SK-N-SH (cell line): ENCODE measurements at regions not wholly inside any gene's neighbourhood (a gene's known extent, or its start where the extent isn't known, plus 50 kb on each side); places are given as distances from the start of the nearest gene placed in this dataset.

Experiments
- CTCF ChIA-PET: fragments of 300-600, 350-600 bp; formaldehyde crosslinking; extraction: SDS; loops from one replicate; lab custom pipeline; 2021; lab: Yijun Ruan, JAX
- POLR2A ChIA-PET: fragments of 350-600 bp; sonication (Branson Sonifier 250); formaldehyde crosslinking; extraction: SDS; loops from one replicate; lab custom pipeline; 2020; ENCODE audit warnings: antibody characterized with exemption, inconsistent platforms; lab: Yijun Ruan, JAX
- DNase-seq: peaks from one replicate; pipeline ENCODE4 v3.0.0; 2012
- H2AFZ ChIP-seq: fragments of 200-600 bp; sonication (generic); 2 replicates; pipeline ENCODE4 v1.8.1; 2016; ENCODE audit warnings: antibody characterized with exemption, mild to moderate bottlenecking, low read depth
- H3F3A ChIP-seq: fragments of 200-600 bp; sonication (generic); replicated peaks from 2 replicates; pipeline ENCODE3; 2016; ENCODE audit warnings: antibody characterized with exemption, mild to moderate bottlenecking; ENCODE audit not compliant: insufficient read depth
- H3K27ac ChIP-seq, 2 experiments: fragments of 200-500 bp in 1 of 2; fragments of 200-600 bp in 1 of 2; sonication (Bioruptor generic) in 1 of 2; sonication (generic), shearing (Covaris generic) in 1 of 2; 2 replicates each; pipeline versions ENCODE4 v1.5.1 to v1.6.1; 2014 to 2016; ENCODE audit warnings: low read depth in 2 of 2, inconsistent platforms in 1 of 2, low read length in 1 of 2, mild to moderate bottlenecking in 1 of 2, mixed read lengths in 1 of 2
- H3K27me3 ChIP-seq: fragments of 200-600 bp; sonication (generic), shearing (Covaris generic); 2 replicates; pipeline ENCODE4 v1.6.1; 2016; ENCODE audit warnings: mixed run types; ENCODE audit not compliant: insufficient read depth
- H3K36me3 ChIP-seq, 2 experiments: fragments of 200-500 bp in 1 of 2; fragments of 200-600 bp in 1 of 2; sonication (Bioruptor generic) in 1 of 2; sonication (generic) in 1 of 2; replicated peaks in 1 of 2; 2 replicates each; pipeline versions ENCODE3 to v1.5.1; 2014 to 2016; ENCODE audit warnings: low read length in 1 of 2, mild to moderate bottlenecking in 1 of 2; ENCODE audit not compliant: insufficient read depth in 2 of 2, control insufficient read depth in 1 of 2
- H3K4me1 ChIP-seq, 2 experiments: fragments of 200-500 bp in 1 of 2; fragments of 200-600 bp in 1 of 2; sonication (Bioruptor generic) in 1 of 2; sonication (generic), shearing (Covaris generic) in 1 of 2; 2 replicates each; pipeline versions ENCODE4 v1.5.1 to v1.6.1; 2014 to 2016; ENCODE audit warnings: low read depth in 1 of 2, low read length in 1 of 2, mixed run types in 1 of 2; ENCODE audit not compliant: insufficient read depth in 2 of 2, control insufficient read depth in 1 of 2
- H3K4me2 ChIP-seq: fragments of 200-600 bp; sonication (generic), shearing (Covaris generic); 2 replicates; pipeline ENCODE4 v1.6.1; 2017; ENCODE audit warnings: mixed run types
- H3K4me3 ChIP-seq, 2 experiments: fragments of 200-500 bp in 1 of 2; fragments of 200-600 bp in 1 of 2; sonication (Bioruptor generic) in 1 of 2; sonication (generic), shearing (Covaris generic) in 1 of 2; 2 replicates each; pipeline versions ENCODE4 v1.5.1 to v1.8.1; 2014 to 2016; ENCODE audit warnings: low read depth in 2 of 2, inconsistent platforms in 1 of 2, low read length in 1 of 2, mild to moderate bottlenecking in 1 of 2, mixed read lengths in 1 of 2, moderate library complexity in 1 of 2
- H3K79me2 ChIP-seq: fragments of 200-600 bp; sonication (generic); 2 replicates; pipeline ENCODE4 v1.8.1; 2017; ENCODE audit warnings: mild to moderate bottlenecking; ENCODE audit not compliant: insufficient read depth
- H3K9ac ChIP-seq: fragments of 200-600 bp; sonication (generic); 2 replicates; pipeline ENCODE4 v1.6.1; 2017; ENCODE audit warnings: mixed run types
- H3K9me2 ChIP-seq: fragments of 200-600 bp; sonication (generic); 2 replicates; pipeline ENCODE4 v1.6.1; 2017; ENCODE audit warnings: mixed run types
- H3K9me3 ChIP-seq: fragments of 200-600 bp; sonication (generic); 2 replicates; pipeline ENCODE4 v1.6.1; 2017; ENCODE audit warnings: mixed run types, mild to moderate bottlenecking, moderate library complexity
- H4K20me1 ChIP-seq: fragments of 200-600 bp; sonication (generic); 2 replicates; pipeline ENCODE4 v1.6.1; 2017; ENCODE audit warnings: mild to moderate bottlenecking, mixed run types; ENCODE audit not compliant: insufficient read depth
- EP300 ChIP-seq, 2 experiments: IDR thresholded peaks; 2 replicates each; pipeline versions ENCODE4 v1.4.0 to v1.6.1; 2012; ENCODE audit warnings: borderline replicate concordance in 1 of 2, low read depth in 1 of 2, low read length in 1 of 2
- FOSL2 ChIP-seq: IDR thresholded peaks from 2 replicates; pipeline ENCODE4 v1.4.0; 2012; ENCODE audit warnings: low read depth, mild to moderate bottlenecking, moderate library complexity, borderline replicate concordance
- FOXM1 ChIP-seq: IDR thresholded peaks from 2 replicates; pipeline ENCODE4 v1.4.0; 2012; ENCODE audit warnings: low read depth, mild to moderate bottlenecking
- JUND ChIP-seq: IDR thresholded peaks from 2 replicates; pipeline ENCODE4 v1.4.0; 2012
- MAX ChIP-seq: IDR thresholded peaks from 2 replicates; pipeline ENCODE4 v1.4.0; 2012; ENCODE audit warnings: low read depth
- NFIC ChIP-seq: IDR thresholded peaks from 2 replicates; pipeline ENCODE4 v1.4.0; 2012; ENCODE audit warnings: borderline replicate concordance
- NRF1 ChIP-seq: IDR thresholded peaks from 2 replicates; pipeline ENCODE4 v1.6.1; 2012; ENCODE audit warnings: low read depth, mild to moderate bottlenecking, low read length
- RAD21 ChIP-seq: IDR thresholded peaks from 2 replicates; pipeline ENCODE4 v1.6.1; 2012; ENCODE audit warnings: mild to moderate bottlenecking, low read length
- RCOR1 ChIP-seq: fragments of 150-350 bp; IDR thresholded peaks from 2 replicates; pipeline ENCODE4 v1.6.1; 2017; ENCODE audit warnings: antibody characterized with exemption, low read length
- RFX5 ChIP-seq: IDR thresholded peaks from 2 replicates; pipeline ENCODE4 v1.6.1; 2012; ENCODE audit warnings: mild to moderate bottlenecking, improper control_type of control experiment, low read length
- TCF12 ChIP-seq: IDR thresholded peaks from 2 replicates; pipeline ENCODE4 v1.4.0; 2012
- YY1 ChIP-seq: IDR thresholded peaks from 2 replicates; pipeline ENCODE4 v1.4.0; 2012; ENCODE audit warnings: low read depth, mild to moderate bottlenecking
- WGBS: methylation state at CpG from one replicate; pipeline ENCODE4 v1.1.6; 2017; ENCODE audit warnings: low lambda C conversion rate; 5-methylcytosine and 5-hydroxymethylcytosine counted together
- TF ChIP-seq, protein P1 (sequence below): IDR thresholded peaks from 2 replicates; pipeline ENCODE4; 2012
- TF ChIP-seq, protein P2 (sequence below): IDR thresholded peaks from 2 replicates; pipeline ENCODE4 v1.6.1; 2012; ENCODE audit warnings: mild to moderate bottlenecking, low read depth, low read length, moderate library complexity

DNA sequence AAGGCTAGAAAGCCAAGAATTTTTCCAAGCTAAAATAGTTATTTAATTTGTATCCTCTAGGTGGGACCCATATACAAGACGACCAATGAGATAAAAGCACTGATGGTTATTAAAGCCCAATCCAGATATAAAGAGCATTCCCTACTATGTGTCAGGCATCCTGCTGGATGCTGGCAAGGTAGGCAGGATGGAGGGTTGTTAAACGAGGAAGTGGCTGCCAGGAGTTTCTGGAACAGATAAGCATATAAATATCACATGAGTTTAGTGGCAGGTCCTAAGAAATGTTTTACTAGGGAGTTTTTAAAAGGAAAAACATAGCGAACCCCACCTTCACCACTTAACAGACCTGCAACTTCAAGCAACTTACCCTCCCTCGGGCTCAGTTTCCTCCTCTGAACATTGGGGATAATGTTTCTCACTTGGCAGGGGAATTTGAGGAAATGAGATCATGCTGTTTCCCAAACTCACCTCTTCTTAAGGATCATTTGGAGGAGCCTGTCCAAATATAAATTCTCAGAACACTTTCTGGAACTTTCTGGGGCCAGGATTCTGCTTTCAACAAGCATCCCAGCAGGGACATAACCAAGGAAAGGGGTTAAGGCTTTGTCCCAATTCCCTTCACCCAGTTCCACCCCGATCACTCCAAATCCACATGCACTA, 94.3 kb upstream of the LDB2 start (continued):
- TF ChIP-seq RAD21 (no peak), FOSL2 (no peak), YY1 (no peak), MAX (no peak), JUND (no peak), NFIC (no peak), RFX5 (no peak), NRF1 (no peak), RCOR1 (no peak)

DNA sequence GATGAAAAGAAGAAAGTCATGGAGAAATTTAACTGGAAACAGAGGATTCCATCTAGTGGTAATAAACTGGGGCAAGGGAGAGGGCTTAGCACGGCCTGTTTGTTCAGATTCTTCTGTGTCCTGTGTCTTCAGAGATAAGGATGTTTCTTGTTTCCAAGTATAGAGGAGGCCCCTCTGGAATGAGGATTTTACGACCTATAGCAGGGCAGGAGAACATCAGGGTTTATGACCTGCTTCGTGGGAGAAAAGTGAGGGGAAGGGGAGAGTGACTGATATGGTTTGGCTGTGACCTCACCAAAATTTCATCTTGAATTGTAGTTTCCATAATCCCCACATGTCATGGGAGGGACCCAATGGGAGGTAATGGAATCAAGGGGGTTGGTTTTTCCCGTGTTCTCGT, 93.0 kb upstream of the LDB2 start:
- Histone ChIP-seq H3K4me2 (no peak overlapping the region), H3K4me3 (no peak overlapping the region), H3K9ac (no peak overlapping the region), H3K4me1 (no peaks in the 10 kb centered on the region), H2AFZ (no peak overlapping the region), H3K27me3 (no peaks in the 10 kb centered on the region), H4K20me1 (no peaks in the 10 kb centered on the region), H3K36me3 (no peaks in the 10 kb centered on the region), H3K9me2 (no peaks in the 10 kb centered on the region), H3F3A (no peaks in the 10 kb centered on the region), H3K79me2 (no peaks in the 10 kb centered on the region), H3K9me3 (no peaks in the 10 kb centered on the region), H3K27ac (no peak overlapping the region)
- no peak for TF ChIP-seq FOXM1
- TF ChIP-seq, protein P1, sequence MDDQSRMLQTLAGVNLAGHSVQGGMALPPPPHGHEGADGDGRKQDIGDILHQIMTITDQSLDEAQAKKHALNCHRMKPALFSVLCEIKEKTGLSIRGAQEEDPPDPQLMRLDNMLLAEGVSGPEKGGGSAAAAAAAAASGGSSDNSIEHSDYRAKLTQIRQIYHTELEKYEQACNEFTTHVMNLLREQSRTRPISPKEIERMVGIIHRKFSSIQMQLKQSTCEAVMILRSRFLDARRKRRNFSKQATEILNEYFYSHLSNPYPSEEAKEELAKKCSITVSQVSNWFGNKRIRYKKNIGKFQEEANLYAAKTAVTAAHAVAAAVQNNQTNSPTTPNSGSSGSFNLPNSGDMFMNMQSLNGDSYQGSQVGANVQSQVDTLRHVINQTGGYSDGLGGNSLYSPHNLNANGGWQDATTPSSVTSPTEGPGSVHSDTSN, result no peak
- TF ChIP-seq TCF12, result no peak
- no peak for TF ChIP-seq EP300 (IDR thresholded peaks at IDR 0.05; ENCODE audit: borderline replicate concordance in 1 of 2, low read depth in 1 of 2, low read length in 1 of 2)
- TF ChIP-seq, protein P2, sequence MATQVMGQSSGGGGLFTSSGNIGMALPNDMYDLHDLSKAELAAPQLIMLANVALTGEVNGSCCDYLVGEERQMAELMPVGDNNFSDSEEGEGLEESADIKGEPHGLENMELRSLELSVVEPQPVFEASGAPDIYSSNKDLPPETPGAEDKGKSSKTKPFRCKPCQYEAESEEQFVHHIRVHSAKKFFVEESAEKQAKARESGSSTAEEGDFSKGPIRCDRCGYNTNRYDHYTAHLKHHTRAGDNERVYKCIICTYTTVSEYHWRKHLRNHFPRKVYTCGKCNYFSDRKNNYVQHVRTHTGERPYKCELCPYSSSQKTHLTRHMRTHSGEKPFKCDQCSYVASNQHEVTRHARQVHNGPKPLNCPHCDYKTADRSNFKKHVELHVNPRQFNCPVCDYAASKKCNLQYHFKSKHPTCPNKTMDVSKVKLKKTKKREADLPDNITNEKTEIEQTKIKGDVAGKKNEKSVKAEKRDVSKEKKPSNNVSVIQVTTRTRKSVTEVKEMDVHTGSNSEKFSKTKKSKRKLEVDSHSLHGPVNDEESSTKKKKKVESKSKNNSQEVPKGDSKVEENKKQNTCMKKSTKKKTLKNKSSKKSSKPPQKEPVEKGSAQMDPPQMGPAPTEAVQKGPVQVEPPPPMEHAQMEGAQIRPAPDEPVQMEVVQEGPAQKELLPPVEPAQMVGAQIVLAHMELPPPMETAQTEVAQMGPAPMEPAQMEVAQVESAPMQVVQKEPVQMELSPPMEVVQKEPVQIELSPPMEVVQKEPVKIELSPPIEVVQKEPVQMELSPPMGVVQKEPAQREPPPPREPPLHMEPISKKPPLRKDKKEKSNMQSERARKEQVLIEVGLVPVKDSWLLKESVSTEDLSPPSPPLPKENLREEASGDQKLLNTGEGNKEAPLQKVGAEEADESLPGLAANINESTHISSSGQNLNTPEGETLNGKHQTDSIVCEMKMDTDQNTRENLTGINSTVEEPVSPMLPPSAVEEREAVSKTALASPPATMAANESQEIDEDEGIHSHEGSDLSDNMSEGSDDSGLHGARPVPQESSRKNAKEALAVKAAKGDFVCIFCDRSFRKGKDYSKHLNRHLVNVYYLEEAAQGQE, result no peak
- TF ChIP-seq RCOR1, result no peak
- no peak for TF ChIP-seq FOSL2
- no peak for TF ChIP-seq YY1
- DNase-seq, result no peak
- CTCF ChIA-PET, result no interaction called here
- 79% methylated on average over 5 of the region's 5 CpGs for WGBS
- POLR2A ChIA-PET, result no interaction called here
